ENCODE measurements at regions not wholly inside any gene's neighbourhood (a gene's known extent, or its start where the extent isn't known, plus 50 kb on each side); places are given as distances from the start of the nearest gene placed in this dataset.
"Not testable (repeated sequence)": the region's sequence is repeated elsewhere in the genome, so short reads cannot be mapped to it uniquely, and the experiment has no call there.

DNA sequence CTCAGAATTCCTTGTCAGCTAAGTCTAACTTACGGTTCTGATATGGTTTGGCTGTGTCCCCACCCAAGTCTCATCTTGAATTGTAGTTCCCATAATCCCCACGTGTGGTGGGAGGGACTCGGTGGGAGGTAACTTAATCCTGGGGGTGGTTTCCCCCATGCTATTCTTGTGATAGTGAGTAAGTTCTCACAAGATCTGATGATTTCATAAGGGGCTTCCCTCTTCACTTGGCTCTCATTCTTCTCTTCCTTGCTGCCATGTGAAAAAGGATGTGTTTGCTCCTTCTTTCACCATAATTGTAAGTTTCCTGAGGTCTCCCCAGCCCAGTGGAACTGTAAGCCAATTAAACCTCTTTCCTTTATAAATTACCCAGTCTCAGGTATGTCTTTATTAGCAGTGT, 163.0 kb downstream of the PMAIP1 start:
- not testable (repeated sequence) for DNase-seq (ENCODE audit: low read depth)

DNA sequence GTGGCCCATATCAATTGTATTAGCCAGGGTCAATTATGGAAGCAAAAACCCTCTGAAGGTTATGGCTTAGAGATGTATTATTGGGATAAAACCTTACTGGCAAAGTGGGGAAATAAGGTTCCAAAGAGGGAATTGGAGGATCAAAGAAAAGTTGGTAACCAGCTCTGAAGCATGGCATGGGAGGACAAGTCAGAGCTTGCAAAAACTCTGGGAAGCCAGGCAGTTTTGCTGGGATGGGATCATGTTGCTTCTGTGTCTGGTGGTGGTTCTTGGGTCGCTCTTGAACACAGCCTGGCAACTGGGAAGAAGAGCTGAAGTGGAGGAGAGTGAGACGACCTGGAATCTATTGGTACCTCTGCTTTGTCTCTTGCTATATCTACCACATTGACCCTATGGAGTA, 162.6 kb downstream of the PMAIP1 start:
- DNase-seq (ENCODE audit: low read depth): no peak

DNA sequence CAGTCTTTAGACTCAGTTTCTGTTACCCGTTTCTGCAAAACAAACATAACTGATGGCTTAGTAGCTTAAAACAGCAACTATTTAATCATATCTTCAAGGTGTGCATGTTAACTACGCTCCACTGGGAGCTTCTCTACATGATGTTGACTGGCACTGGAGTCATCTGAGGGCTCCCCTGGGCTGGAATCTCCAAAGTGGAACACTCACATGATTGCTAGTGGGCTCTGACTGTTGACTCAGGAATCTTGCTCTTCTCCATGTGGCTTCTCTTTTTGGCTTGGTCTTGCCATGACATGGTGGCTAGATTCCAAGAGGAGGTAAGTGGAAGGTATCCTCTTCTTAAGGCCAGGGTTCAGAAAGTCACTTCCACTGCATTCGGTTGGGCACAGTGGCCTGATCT, 160.8 kb downstream of the PMAIP1 start:
- DNase-seq (ENCODE audit: low read depth): peak; percentile 46

DNA sequence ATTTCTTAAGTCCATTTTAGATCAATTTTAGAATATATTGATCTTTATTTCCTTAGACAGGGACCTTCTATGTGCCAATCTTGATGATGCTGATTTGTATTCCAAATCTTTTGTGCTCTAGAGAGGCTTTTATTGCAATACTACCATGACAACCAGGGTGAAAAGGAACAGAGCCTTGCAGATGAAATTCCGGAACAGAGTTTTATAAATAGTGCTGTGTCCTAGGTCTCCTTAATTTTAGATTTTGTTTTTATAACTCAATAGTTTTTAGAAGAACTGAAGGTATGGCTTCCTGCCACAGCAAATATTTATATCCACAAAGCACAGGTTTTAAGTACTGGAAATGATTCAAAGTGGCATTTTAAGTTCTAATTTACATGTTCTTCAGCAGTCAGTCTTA, 160.2 kb downstream of the PMAIP1 start:
- DNase-seq (ENCODE audit: low read depth): no peak

DNA sequence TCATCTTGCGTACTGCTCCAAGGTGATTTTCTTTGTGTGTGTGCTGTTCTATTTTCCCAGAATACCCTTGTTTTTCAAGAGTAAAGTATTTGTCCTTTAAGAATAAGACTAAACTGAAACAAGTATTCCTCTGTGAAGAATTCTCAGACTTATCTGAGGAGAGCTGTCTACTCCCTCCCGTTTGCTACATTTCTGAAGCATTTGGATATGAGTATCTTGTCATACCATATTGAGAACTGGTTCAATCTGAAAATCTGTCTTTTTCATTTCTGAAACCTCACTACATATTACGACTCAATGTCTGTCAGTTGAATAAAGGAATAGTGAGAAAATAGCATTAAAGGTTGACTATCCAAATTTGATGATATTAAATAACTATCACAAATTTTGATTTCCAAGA, 159.4 kb downstream of the PMAIP1 start:
- no peak for DNase-seq (ENCODE audit: low read depth)

DNA sequence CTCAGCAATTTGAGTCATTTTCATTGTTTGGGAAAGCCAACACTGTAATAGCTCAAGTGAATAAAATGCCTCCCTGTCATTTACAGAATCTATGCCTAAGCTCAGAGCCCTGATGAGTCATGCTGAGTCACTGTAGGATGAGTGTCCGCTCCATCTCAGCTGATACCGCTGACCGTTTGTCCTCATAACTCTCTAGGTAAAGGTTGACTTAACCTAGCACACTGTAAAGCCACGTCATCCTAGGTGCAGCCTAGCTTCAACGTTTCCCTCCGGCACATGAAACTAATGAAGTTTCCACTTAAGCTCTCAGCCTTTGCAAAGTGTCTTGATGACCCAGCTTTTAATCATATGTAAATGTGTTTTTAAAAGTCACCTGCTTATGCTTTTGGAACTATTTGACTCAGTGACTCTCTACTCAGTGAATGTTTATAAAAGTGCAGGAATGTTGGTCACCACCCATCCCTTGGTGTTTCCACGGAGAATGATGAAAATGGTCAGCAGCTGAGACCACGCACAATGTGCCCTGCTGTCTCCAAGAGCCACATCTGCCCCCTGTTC, 154.0 kb downstream of the PMAIP1 start:
- peak; percentile 100 for DNase-seq (ENCODE audit: low read depth)

DNA sequence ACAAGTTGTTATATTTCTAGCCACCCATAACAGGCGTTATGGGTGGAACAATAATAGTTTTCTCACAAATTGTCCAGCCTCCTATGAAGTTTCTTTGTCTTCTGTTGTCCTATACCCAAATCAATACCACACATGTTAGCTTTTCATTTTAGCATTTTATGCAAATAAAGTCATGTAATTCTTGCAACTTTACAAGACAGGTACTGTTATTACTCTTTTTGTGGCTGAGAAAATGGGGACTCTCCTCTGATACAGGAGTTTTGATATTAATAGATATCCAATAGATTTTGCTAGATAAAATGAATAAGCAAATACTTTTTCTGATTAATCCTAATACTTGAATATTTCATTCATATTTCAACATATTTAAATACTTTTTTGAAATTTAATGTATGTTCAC, 151.0 kb downstream of the PMAIP1 start:
- DNase-seq (ENCODE audit: low read depth): no peak

DNA sequence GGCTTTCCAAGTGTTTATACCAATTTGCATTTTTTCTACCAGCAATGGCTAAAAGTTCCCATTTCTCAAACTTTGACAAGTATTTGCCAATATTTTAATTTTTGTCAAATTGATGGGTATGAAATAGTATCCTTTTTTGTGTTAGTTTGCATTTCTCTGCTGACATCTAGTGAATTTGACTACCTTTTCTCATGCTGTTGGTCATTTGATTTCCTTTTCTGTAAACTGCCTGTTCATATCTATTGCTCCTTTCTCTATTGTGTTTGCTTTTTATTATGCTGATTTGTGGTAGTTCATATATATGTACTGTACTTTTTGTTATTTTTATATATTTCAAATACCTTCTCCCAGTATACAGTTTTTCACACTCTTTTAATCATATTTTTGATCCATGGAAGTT, 149.4 kb downstream of the PMAIP1 start:
- no peak for DNase-seq (ENCODE audit: low read depth)

DNA sequence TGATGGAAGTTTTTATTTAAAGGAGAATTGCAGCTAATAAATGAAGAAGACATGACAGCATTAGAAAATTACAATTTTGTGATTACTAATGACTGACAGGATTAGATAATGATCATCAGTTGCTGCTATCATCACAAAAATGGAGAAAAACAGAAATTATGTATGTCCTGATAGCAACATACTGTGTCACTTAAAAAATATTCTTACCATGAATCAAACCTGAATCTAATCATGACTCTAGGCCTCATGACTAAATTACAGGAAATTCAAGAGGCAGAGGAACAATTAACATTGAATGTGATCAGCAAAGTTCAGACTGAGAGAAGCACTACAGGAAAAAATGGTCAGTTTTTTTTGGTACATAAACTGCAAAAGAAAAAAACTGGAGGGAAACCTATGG, 147.8 kb downstream of the PMAIP1 start:
- peak; percentile 80 for DNase-seq (ENCODE audit: low read depth)

DNA sequence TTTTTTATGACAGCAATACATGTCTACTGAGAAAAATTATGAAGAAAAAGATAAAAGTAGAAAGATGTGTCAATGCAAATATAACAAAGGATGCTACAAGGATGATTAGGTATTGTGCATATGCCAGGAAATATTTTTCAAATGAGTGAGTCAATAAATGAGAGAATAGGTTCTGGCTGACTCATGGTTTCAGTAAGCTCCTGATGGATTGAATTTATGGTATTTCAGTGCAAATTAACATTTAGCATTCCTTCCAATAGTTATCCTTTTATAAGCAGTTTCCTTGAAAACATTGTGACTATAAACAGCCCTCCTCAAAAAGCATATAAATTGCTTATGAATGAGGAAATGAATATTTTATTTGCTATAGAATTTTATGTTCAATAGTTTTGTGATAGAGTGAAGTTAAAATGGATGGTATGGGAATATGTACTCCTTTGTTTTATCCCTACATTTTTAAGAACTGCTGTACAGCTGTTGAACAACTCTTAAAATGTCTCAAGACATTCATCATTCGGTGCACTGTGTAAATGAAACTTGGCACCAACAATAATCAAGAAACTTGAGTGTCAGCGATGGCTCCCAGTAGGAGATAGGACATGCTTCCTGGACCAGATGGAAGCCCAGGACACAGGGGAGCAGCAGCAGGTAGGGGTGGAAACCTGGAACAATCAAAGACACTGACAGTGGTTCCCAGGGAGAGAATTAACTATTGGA, 144.7 kb downstream of the PMAIP1 start:
- peak; percentile 91 for DNase-seq (ENCODE audit: low read depth)

DNA sequence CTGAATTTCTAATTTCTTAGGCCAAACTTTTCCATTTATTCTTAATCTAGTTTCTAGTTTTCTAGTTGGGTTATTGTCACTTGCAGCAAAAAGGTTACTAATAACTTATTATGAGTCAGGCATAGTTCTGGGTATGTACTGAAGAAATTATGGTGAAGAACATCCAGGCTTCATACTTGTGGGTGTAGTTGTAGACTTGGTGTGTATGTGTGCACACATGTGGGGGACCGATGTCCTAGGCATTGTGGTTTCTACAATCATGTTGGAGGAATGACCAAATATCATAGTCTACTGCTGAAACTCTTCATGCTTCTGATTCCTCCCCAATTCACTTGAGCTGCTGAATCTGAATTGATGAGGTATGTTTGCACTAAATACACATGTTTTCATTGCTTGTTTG, 141.2 kb downstream of the PMAIP1 start:
- DNase-seq (ENCODE audit: low read depth): no peak

DNA sequence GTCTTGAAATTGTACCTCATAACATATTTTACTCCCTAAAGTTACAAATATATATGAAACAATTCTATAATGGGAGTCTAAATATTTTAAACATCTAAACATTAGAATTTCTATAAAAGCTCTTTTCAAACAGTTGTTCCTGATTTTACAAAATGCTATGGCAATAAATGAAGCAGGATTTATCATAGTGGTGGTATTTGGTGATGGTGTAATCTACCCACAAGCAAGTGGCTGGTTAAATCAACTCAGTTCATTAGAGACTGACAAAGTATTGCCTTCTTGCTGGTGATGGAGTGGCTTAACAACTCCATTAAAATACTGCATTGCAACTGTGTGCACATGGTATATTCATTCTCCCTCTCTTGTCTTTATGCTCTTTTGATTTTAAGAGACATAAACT, 138.9 kb downstream of the PMAIP1 start:
- DNase-seq (ENCODE audit: low read depth): no peak

DNA sequence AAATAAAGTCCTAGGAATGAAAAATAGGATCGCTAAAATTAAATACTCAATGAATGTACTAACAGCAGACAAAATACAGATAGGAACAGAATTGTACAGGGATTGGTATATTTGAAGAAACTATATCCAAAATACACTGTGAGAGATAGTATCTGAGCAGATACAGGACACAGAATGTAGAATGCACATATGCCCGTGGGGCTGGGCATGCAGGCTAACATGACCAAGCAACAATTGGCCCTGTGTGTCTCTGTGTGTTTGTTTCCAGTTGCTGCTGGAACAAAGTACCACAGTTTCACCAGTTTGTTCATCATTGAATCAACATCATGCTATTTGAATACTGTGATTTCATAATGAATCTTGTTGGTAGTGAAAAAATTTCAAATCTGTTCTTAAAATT, 127.6 kb downstream of the PMAIP1 start:
- no peak for DNase-seq (ENCODE audit: low read depth)

DNA sequence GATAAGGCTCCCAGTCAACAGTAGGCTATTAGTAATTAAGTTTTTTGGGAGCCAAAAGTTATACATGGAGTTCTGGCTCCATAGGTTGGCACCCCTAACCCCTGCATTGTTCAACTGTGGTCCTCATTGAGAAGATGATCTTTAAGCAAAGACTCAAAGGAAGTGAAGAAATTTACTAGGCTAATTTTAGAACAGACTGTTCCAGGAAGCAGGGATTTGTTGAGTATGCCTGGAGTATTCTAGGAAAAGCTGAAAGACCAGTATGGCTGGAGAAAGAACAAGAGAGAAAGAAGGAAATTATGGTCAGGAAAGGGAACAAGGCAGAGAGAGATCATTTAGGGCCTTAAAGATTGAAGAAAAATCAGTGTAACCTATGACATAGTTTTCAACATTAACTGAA, 125.1 kb downstream of the PMAIP1 start:
- DNase-seq (ENCODE audit: low read depth): no peak

DNA sequence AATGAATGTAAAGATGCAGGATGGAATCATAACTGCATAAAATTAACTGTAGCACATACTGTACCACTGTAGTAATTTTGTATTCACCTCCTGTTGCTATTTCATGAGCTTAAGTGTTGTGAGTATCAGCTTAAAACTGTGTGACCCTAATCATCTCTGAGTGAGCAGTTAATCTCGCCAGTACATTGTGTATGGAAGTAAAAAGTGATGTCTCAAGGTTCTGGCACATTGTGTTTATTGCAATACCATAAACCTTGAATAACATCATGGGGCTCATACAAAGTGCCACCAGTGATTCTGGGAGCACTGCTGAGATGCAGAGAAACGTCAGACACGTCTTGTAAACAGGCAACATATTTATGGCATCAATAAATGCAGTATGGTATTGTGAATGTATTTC, 124.5 kb downstream of the PMAIP1 start:
- no peak for DNase-seq (ENCODE audit: low read depth)

DNA sequence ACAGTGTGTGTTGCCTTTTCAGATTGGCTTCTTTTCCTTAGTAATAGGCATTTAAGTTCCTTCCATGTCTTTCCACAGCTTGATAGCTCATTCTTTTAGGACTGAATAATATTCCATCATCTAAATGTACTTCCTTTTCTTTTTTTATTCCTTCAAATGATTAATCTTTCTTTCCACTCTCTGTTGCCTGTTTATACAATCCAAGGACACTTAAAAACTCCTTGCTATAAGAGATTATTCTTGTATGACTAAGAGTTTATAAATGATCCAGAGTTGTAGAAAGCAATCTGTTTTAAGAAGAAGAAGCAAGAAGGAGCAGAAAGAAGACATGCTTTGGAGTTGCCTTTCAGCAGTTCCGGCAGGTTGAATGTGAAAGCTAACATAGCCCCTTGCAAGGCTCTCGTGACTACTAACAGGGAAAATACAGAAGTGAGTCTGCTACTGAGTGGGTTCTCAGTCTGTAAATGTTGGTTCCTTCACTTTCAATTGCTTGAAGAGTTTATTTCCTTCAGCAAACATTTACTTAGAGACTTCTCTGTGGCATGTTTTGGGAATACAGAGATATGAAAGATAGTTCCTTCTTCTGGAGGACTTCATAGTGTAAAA, 123.0 kb downstream of the PMAIP1 start:
- peak; percentile 14 for DNase-seq (ENCODE audit: low read depth)

DNA sequence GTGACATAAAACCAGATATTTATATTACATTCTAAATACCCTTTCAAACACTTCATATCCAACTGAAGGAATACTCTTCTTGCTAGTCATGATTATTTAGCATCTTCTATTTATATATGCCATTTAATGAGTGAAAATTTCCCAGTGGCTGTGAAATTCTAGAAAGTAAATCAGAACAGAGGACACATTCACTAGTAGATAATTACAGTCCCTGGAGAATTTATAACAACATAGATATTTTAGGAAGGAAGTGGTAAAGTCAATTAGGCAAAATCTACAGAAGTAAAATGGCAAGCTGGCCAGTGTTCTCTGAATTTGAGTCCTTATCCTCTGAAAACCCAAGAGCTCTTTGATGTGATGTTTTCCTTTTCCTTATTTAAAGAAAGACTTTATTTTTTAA, 121.8 kb downstream of the PMAIP1 start:
- DNase-seq (ENCODE audit: low read depth): no peak

DNA sequence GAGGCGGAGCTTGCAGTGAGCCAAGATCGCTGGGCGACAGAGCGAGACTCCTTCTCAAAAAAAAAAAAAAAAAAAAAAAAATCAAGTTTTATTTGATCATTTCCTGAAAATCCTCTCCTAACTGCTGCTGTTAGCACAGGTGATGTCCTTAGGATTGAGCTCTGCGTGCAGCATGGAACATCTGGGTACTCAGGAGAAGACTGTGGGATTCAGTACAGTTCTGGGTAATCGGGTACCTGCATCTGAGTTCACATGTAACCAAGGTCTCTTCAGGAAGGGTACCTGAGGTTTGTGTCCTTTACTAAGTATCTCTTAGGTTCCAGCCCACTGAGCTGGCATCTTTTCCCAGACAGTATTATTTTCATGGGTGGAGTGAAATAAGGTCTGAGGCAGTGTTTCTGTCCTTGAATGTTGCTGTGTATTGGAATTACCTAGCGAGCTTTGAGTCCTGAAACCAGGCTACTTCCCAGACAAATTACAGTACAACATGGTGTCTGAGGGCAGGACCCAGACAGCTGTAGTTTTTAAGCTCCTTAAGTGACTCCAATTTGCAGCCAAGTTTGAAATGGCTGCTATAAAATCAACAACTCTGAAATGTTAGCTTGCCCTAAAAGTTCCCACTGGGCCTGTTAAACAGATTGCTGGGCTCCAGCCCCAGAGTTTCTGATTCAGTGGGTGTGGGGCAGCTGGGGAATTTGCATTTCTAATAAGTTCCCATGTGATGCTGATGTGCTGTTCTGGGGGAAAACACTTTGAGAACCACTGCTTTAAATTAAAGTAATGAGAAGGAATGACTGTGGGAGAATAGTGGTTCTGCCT, 120.5 kb downstream of the PMAIP1 start:
- peak; percentile 14 for DNase-seq (ENCODE audit: low read depth)

DNA sequence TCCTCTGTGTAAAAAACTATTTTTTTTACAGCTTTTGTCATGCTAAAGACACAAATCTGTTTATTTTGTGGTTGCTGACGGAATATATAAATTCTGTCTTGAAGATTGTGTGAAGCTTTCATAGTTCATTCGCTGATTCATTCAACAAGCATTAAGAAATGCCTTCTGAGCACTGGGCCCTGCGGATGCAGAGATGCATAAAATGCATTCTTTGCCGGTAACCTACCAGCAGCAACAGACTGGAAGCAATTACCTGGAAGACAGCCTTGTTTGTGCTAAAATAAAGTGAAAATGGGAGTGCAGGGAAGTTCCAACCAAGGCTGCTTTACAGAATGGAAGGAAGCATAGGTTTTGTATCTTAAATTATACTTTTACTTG, 119.7 kb downstream of the PMAIP1 start:
- DNase-seq (ENCODE audit: low read depth): peak; percentile 95

DNA sequence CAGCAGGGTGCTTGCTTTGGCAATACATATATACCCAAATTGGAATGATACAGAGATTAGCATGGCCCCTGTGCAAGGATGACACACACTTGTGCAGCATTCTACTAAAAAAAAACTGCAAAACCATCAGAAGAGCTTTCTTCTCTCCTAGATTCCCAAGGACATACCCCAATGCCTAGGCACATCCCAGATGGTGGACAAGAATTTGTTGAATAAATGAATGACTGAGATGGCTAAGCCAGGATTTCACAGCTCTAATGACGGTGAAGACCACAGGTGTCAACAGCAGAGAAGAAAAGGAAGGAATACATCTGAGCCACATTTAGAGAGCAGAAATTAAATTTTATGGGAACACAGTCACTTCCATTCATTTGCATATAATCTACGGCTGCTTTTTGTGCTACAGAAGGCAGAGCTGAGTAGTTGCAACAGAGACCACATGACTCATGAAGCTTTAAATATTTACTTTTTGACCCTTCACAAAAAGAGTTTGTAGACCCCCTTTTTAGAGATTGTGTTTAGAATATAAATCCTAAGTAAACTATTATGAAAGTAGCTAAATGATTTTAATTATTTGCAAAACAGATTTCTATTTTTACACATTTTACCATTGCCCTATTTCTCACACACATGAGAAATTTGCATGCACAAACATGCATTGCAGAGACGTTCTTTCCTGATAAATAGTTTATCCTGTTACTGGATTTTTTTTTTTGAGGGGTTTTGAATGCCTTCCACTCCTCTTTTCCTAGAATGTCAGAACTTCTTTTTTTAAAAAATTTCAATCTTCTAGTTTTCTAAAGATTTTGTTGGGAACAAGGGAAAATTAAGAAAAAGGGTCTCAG, 119.0 kb downstream of the PMAIP1 start:
- peak; percentile 70 for DNase-seq (ENCODE audit: low read depth)

DNA sequence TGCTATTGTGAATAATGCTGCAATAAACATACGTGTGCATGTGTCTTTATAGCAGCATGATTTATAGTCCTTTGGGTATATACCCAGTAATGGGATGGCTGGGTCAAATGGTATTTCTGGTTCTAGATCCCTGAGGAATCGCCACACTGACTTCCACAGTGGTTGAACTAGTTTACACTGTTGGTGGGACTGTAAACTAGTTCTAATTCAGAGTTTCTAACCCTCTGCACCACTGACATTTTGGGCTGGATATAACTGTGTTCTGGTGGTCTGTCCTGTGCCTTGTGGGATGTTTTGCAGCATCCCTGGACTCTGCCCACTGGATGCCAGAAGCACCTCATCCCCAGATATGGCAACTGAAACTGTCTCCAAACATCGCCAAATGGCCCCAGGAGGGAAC, 118.3 kb downstream of the PMAIP1 start:
- DNase-seq (ENCODE audit: low read depth): not testable (repeated sequence)

DNA sequence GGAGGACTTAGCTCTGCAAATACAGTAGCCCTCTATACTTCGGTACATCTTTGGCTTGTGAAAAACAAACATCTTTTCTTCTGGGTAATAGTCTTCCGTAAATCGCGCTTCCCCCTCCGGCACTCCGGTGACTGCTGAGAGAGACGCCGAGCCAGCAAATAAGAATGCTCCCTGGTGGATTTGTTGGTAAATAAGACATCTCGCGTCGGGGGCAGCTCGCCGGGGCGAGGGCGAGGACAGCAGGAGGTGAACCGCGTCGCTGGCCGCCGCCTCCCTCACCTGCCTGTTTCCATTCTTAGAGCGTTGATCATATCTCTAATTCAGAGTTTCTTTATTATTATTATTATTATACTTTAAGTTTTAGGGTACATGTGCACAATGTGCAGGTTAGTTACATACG, 117.6 kb downstream of the PMAIP1 start:
- DNase-seq (ENCODE audit: low read depth): no peak
